GM21825 (cell line): ENCODE measurements at regions not wholly inside any gene's neighbourhood (a gene's known extent, or its start where the extent isn't known, plus 50 kb on each side); places are given as distances from the start of the nearest gene placed in this dataset.
"Not testable (repeated sequence)": the region's sequence is repeated elsewhere in the genome, so short reads cannot be mapped to it uniquely, and the experiment has no call there.

Source experiments
- ATAC-seq: cut with Tn5 transposase; IDR thresholded peaks from one replicate; pipeline ENCODE4 v1.9.1; 2021; ENCODE audit warnings: mild to moderate bottlenecking, moderate library complexity; ENCODE audit not compliant: unreplicated experiment

- no peak for ATAC-seq
Observed at GRCh38 chr12:107826276-107826675, 51.8 kb downstream of the ASCL4 start.

DNA sequence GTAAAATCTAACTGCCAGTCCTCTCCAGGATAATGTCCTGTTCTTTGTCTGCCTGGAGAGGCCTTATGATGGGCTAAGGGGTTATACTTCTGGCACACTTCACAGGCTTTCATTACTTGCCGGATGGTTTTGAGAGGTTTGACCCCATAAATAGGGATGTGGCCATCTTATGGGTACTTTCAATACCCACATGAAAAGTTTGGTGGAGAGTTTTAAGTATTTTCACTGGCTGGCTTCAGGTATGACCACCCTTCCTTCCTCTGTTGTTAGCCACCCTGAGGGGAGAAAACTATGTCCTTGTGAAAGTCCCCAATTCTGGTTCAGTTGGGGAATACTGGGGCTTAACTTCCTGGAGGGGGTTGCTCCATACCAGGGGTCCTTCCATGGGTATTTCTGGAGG lies 54.8 kb downstream of the ASCL4 start:
- no peak for ATAC-seq

DNA sequence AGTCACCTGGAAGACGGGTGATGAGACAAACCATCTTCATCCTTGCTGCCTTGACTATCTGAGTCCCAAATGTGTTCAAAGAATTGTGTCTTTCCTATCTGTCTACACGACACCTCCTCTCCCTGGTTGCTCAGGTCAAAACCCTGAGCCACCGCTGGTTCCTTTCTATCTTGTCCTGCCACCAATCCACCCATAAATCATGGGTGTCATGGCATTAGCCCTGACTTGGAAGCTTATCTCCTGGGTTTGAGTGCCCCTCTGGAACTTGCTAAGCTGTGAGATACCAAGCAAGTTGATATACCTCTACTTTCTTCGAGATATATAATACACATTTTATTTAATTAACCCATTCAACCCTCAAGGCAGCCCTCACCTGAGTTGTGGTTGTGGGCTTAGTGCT lies 57.9 kb downstream of the ASCL4 start:
- no peak for ATAC-seq

- ATAC-seq = no peak
Observed at GRCh38 chr12:107840186-107840585, 65.7 kb downstream of the ASCL4 start.

DNA sequence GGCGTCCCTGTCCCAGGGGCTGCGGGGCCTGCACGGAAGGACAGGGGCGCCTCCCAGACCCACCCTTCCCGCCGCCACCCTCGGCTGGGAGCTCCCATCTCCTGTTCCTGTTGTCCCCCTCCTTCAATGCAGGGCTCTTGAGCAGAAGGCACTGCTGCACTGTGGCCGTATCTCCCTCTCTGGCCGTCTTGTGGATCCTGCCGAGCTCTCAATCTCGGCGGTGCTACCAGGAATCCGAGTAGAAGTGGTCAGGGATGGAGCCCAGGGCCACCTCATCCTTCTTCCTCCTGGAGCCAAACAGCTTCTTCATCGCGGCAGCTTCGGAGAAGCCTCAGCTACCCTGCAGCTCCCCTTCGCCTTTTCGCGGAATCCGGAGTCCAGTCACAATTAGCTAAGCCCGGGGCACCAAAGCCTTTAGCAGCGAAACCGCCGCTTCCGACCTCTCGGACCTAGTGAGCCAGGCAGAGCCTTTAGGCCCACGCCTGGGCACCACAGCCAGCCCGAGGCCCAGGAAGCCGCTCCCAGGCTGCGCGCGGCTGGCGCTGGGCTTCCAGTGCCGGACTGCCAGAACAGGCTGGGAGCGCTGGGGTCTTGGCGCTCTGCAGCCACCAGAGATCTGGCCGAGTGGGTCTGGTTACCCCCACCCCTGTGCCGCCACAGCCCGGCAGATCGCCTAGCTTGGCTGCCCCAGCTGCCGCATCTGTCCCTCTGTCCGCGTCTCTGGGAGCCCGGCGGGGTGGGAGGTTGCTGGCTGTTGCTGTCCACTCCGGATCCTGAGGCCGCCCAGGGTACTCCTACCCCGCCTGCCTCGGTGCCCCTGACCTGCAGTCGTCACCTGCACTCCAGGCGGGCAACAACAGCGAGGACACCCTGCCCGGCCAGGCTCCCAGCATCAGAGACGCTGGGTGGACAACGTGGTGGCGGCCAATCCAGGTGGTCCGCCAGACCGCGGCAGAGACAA lies 69.1 kb downstream of the ASCL4 start:
- ATAC-seq = no peak

DNA sequence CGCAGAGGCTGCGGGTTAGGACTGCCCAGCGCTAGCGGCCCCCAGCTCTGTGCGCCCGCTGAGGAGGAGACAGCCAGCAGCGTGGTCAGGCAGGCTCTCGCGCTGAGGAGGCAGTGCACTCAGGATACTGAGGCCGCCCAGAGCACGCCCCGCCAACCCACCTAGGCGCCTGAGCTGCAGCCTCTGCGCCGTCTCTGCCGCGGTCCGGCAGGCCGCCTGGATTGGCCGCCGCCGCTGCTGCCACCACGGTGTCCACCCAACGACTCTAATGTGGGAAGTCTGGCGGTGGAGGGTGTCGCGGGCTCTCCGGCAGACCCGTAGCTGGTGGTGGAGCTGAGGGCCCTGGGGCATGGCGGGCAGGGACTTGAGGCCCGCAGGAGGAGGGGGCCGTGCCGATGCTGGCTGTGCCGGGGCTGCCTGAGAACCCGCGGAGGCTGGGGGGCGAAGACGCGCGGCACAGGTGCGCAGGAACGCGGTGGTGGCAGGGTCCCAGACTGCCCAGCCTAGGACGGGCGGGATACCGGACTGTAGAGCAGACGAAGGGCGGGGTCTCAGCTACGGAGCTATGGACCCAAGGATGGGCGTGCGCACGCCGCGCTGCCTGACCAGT lies 69.9 kb downstream of the ASCL4 start:
- ATAC-seq = no peak

DNA sequence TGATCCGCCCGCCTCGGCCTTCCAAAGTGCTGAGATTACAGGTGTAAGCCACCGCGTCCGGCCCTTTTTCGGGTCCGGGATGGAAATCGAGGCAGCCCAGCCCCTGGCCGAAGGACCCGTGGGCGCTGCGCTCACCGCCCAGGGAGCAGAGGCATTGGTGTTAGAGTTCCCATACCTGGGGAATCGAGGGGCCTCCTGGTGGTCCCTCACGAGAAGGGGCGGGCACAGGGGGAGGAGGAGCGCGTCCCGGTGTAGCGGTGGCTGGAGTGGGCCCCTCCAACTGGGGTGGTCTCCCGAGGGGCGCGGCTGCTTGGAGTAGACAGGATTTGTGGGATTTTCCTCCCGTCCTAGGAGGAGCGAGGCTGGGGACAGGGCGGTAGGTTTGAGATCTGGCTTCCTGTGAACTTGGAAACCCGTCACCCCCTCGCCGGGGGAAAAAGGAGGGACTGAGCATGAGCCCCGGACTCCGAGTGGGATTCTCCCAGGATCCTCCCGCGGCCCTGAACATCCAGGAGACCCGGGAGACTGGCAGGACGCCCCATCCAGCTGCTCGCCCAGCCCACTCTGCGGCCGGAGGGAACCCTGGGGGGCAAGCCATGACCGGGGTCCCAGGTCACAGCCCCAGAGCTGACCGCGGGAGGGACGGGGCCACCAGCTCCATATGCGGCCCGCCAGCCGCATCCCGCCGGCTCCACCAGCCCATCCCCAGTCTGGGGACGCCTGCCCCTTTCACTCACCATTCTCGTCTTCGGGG lies 70.9 kb downstream of the ASCL4 start:
- ATAC-seq = no peak

GRCh38 chr12:107845980-107846659 lies 71.6 kb downstream of the ASCL4 start:
- no peak for ATAC-seq

DNA sequence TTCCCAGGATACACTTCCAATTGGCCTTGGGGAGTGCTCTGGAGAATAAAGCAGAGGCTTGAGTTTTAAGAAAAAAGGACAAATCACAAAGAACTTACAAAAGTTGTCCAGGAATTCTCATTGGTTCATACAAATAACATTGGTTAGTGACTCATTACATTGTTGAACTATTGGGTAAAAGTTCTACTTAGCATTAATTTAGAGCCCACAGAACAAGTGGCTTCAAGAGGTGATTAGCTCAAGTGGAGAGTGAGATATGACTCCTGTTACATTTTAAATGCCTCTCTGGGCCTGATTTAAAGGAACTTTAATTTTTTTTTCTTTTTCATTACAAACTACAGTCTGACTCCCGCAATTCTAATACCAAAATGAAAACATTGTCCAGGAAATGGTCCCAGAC lies 72.9 kb downstream of the ASCL4 start:
- ATAC-seq = no peak

GRCh38 chr12:107847830-107848229 lies 73.3 kb downstream of the ASCL4 start:
- ATAC-seq = no peak

DNA sequence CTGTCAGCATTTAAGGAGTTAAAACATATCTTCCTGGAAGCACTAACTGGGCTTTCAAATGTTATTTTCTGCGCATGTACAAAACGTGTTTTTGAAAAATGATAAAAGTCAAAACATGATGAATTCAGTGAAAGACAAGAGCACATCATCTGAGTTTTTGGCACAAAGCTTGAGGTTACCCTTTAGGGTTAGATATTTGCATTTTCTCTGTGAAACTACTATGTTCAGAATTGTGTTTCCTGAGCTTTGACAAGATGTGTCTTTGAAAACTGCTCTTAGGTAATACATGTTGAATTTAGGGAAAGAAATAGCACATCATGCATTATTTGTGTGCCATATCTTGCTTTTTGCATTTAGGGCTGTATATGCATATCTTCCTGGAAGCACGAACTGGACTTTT lies 79.0 kb downstream of the ASCL4 start:
- ATAC-seq = no peak

GRCh38 chr12:107855471-107855870 lies 81.0 kb downstream of the ASCL4 start:
- no peak for ATAC-seq

- ATAC-seq = no peak
Observed at GRCh38 chr12:107856096-107856495, 81.6 kb downstream of the ASCL4 start.

GRCh38 chr12:107857191-107857590 lies 82.7 kb downstream of the ASCL4 start:
- ATAC-seq = no peak

GRCh38 chr12:107859367-107859766 lies 84.9 kb downstream of the ASCL4 start:
- ATAC-seq = no peak

DNA sequence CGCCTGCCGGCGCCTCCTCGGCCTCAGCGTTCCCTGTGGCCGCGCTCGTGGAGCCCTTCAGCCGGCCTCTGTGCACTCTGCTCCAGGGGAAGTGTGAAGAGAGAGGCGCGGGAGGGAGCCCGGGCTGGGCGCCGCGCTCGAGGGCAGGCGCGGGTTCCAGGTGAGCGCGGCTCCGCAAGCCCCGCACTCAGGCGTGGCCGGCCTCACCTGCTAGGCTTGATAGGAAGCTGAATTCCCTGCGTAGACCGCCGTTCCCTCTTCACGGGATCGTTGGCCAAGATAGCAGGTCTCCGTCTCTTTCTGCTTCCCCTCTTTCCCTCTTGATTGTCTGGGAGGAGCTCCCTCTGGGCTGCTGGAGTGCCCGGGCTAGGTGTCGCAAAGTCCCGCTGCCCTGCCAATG lies 89.7 kb downstream of the ASCL4 start:
- no peak for ATAC-seq

DNA sequence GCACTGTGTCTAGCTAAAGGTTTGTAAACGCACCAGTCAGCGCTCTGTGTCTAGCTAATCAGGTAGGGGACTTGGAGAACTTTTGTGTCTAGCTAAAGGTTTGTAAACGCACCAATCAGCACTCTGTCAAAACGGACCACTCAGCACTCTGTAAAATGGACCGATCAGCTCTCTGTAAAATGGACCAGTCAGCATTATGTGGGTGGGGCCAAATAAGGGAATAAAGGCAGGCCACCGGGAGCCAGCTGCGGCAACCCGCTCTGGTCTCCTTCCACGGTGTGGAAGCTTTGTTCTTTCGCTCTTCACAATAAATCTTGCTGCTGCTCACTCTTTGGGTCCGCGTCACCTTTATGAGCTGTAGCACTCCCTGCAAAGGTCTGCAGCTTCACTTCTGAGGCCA lies 90.2 kb downstream of the ASCL4 start:
- ATAC-seq = not testable (repeated sequence)

- no peak for ATAC-seq
Observed at GRCh38 chr12:107873223-107873622, 98.7 kb downstream of the ASCL4 start.

DNA sequence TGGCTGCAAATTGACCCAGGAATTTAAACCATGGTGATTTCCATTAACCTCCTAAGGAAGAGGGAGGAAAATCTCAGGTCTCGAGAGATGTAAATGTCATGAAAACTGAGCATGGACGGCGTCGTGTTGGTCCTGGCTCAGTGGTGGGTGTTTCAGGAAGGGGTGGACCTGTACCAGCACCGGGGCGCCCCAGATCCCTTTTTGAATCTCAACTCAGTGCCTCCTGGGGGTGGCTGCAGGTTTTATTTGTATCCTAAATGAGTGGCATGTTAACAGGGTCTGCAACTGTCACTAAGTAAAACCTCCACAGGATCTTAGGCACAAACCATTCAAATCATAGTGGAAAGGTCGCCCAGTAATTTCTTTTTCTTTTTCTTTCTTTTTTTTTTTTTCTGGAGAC lies 101.3 kb downstream of the ASCL4 start:
- no peak for ATAC-seq

DNA sequence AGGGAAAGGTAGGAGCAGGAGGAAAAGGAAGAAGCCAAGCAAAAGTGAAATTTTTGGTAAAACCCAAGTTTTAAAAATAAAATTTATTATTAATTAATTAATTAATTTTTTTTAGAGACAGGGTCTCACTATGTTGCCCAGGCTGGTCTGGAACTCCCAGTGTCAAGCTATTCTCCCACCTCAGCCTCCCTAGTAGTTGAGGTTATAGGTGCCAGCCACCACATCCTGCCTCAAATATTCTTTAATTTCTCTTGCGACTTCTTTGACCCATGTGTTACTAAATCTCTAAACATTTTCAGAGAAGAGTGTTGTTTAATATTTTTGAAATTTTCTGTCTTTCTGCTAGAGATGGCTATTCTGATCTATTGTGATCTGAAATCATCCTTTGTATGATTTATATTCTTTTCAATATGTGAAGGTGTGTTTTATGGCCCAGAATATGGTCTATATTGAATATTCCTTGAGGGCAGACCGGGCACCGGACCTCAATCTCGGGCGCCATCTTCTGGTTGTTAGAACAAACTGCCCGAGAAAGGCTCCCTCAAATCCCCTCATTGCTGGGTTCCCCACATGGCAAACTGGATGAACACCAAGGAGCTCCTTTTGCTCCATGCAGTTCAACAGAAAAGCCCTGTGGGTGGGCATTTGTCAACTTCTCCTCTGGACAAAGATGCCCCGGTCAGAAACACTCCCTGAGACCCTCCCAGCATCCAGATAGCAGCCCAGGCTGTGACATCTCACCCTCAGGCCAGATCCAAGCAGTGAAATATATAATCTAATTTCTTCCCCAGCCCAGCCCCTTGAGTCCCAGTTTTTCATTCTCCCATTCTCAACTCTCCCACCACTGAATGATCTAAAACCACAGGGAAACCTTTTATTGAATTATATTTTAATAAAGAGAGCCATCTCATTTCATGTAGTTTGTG lies 110.5 kb downstream of the ASCL4 start:
- peak; percentile 68 for ATAC-seq
